GM12873 (cell line): ENCODE measurements at regions not wholly inside any gene's neighbourhood (a gene's known extent, or its start where the extent isn't known, plus 50 kb on each side); places are given as distances from the start of the nearest gene placed in this dataset.

ENCODE experiments used
- CTCF ChIP-seq: IDR thresholded peaks from 2 replicates; pipeline ENCODE4 v1.5.1; 2012; ENCODE audit warnings: low read depth, mild to moderate bottlenecking, moderate library complexity, low read length, control low read depth; ENCODE audit not compliant: insufficient read depth; ENCODE audit errors: missing control alignments

GRCh38 chr4:162272215-162272614 lies 108.4 kb upstream of the FSTL5 start:
- TF ChIP-seq CTCF = no peak

GRCh38 chr4:162268911-162269310 lies 105.1 kb upstream of the FSTL5 start:
- no peak for TF ChIP-seq CTCF

DNA sequence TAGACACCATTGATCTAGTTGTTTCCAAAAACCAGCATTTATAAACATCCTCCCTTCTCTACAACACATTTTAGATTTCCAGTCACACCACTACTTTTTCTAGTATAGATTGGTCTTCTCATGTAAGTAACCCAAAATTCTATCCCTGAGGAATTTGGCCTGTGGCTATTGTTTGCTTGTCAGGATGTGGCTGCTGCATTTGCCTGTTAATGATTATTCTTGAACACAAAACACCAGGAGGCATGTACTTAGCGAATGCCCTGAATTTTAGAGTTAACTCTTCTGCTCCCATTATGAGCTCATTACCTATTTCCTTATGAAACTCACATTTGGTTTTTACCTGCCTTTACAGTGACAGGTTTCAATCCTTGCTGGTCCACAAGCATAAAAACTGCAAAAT lies 102.0 kb upstream of the FSTL5 start:
- TF ChIP-seq CTCF = no peak

- TF ChIP-seq CTCF = no peak
Observed at GRCh38 chr4:162245051-162245450, 81.3 kb upstream of the FSTL5 start.

GRCh38 chr4:162241857-162242256 lies 78.1 kb upstream of the FSTL5 start:
- TF ChIP-seq CTCF = no peak

- no peak for TF ChIP-seq CTCF
Observed at GRCh38 chr4:162239992-162240769, 76.4 kb upstream of the FSTL5 start.

- no peak for TF ChIP-seq CTCF
Observed at GRCh38 chr4:162237676-162238075, 73.9 kb upstream of the FSTL5 start.
